ENCODE measurements at regions not wholly inside any gene's neighbourhood (a gene's known extent, or its start where the extent isn't known, plus 50 kb on each side); places are given as distances from the start of the nearest gene placed in this dataset.

DNA sequence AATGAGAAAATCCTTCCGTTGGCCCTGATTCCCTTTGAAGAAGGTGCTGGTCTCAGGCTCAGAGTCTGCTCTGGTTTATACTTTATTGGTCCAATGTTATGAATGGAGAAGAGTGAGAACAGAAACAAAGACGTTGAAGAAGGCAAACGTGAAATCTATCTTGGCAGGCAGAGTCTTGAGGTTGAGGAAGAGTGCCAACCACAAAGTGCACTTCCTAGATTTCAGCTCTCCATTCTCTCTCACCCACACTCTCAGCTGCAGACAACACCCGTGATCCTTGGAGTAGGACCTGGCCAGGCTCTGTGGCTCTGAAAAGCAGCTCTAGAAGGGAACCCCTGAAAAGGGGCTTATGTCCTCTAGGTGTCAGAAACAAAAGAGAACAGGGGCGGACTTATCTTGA is 128.9 kb upstream of the PLXNA4 start:
- Histone ChIP-seq H3K4me3 (ENCODE audit: low read length) (no peak overlapping the region), H3K79me2 (ENCODE audit: low read length) (no peaks in the 10 kb centered on the region), H4K20me1 (ENCODE audit: insufficient read depth, low read depth, low read length) (no peaks in the 10 kb centered on the region), H3K4me1 (ENCODE audit: low read length) (no peaks in the 10 kb centered on the region), H3K9me2 (replicated peaks; ENCODE audit: insufficient read depth, low read length) (no peaks in the 10 kb centered on the region), H3K27ac (ENCODE audit: low read length) (no peak overlapping the region), H3K9me3 (ENCODE audit: low read length) (no peaks in the 10 kb centered on the region), H2AFZ (ENCODE audit: low read length) (no peak overlapping the region), H3K27me3 (ENCODE audit: low read length) (no peaks in the 10 kb centered on the region), H3K4me2 (ENCODE audit: low read depth, low read length, poor library complexity, severe bottlenecking) (no peak overlapping the region), H3K9ac (ENCODE audit: low read length) (no peak overlapping the region), H3K36me3 (ENCODE audit: insufficient read depth, low read length) (no peaks in the 10 kb centered on the region)
- no peak for DNase-seq

DNA sequence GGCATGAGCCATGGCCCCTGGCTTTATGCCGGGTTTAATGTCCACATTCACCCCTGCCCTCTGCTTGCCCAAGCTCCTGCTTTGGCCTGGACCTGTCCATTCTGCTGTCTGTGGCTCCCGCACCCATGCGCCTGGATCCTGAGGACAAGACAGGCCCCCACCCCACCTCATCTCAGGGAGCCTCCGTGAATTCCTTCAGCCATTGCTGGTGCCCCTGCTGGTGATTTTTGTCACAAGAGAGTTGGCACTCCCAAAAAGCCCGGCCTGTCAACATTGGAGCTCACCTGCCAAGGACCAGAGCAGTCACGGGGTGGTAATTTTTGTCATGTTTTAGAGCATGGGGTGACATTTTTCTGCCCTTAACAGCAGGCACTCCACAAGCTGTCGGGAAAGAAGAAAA is 127.5 kb upstream of the PLXNA4 start:
- Histone ChIP-seq H2AFZ (ENCODE audit: low read length) (no peak overlapping the region), H3K4me3 (ENCODE audit: low read length) (no peak overlapping the region), H3K9me2 (replicated peaks; ENCODE audit: insufficient read depth, low read length) (no peaks in the 10 kb centered on the region), H3K79me2 (ENCODE audit: low read length) (no peaks in the 10 kb centered on the region), H3K9me3 (ENCODE audit: low read length) (no peaks in the 10 kb centered on the region), H3K4me2 (ENCODE audit: low read depth, low read length, poor library complexity, severe bottlenecking) (no peak overlapping the region), H3K9ac (ENCODE audit: low read length) (no peak overlapping the region), H3K27ac (ENCODE audit: low read length) (no peak overlapping the region), H3K36me3 (ENCODE audit: insufficient read depth, low read length) (no peaks in the 10 kb centered on the region), H4K20me1 (ENCODE audit: insufficient read depth, low read depth, low read length) (no peaks in the 10 kb centered on the region), H3K4me1 (ENCODE audit: low read length) (no peaks in the 10 kb centered on the region), H3K27me3 (ENCODE audit: low read length) (no peaks in the 10 kb centered on the region)
- DNase-seq: no peak

DNA sequence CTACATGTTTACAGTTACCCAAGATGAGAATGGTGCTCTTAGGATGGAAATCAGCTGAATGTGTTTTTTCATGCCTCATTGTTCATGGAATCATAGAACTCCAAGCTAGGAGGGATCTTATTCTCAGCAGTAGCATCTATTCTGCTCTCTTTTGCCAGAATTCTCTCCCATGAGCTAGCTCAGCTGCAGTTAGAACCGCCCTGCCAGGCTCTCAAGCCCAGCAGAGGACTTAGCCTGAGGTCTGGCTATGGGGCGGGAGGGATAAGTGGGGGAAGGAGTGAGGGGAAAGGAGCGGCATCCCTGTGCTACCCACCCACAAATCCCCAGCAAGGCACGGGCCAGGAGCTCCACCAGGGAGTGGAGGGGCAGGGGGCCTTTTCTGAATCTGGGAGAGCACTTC is 120.7 kb upstream of the PLXNA4 start:
- H3K36me3 ChIP-seq (ENCODE audit: insufficient read depth, low read length): no peaks in the 10 kb centered on the region
- no peaks in the 10 kb centered on the region for H3K9me2 ChIP-seq (replicated peaks; ENCODE audit: insufficient read depth, low read length)
- no peak for DNase-seq
- no peaks in the 10 kb centered on the region for H4K20me1 ChIP-seq (ENCODE audit: insufficient read depth, low read depth, low read length)
- no peaks in the 10 kb centered on the region for H3K9me3 ChIP-seq (ENCODE audit: low read length)
- no peak overlapping the region for H3K9ac ChIP-seq (ENCODE audit: low read length)
- no peaks in the 10 kb centered on the region for H3K4me1 ChIP-seq (ENCODE audit: low read length)
- H2AFZ ChIP-seq (ENCODE audit: low read length): no peak overlapping the region
- H3K27ac ChIP-seq (ENCODE audit: low read length): no peak overlapping the region
- H3K4me3 ChIP-seq (ENCODE audit: low read length): no peak overlapping the region
- H3K27me3 ChIP-seq (ENCODE audit: low read length): no peaks in the 10 kb centered on the region
- H3K79me2 ChIP-seq (ENCODE audit: low read length): no peaks in the 10 kb centered on the region
- H3K4me2 ChIP-seq (ENCODE audit: low read depth, low read length, poor library complexity, severe bottlenecking): no peak overlapping the region

DNA sequence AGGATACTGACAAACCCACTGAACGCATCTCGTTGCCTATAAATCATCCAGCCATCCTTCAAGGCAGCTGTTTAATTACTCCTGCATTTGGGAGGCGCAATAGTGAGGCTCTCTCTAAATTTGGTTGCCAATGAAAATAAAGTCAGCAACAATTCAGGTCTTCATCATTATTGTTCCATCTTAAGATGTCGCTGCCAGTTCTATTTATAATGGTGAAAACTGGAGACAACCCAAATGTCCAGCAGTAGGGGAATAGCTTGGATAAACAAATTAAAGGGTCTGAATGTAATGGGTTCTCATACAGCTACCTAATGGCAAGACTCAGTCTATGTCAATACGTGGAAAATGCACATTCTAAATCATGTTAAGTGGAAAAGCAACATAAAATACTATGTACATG is 120.1 kb upstream of the PLXNA4 start:
- H3K9me2 ChIP-seq (replicated peaks; ENCODE audit: insufficient read depth, low read length): no peaks in the 10 kb centered on the region
- H4K20me1 ChIP-seq (ENCODE audit: insufficient read depth, low read depth, low read length): no peaks in the 10 kb centered on the region
- H3K79me2 ChIP-seq (ENCODE audit: low read length): no peaks in the 10 kb centered on the region
- H3K9ac ChIP-seq (ENCODE audit: low read length): no peak overlapping the region
- no peak overlapping the region for H3K4me3 ChIP-seq (ENCODE audit: low read length)
- no peak for DNase-seq
- no peak overlapping the region for H2AFZ ChIP-seq (ENCODE audit: low read length)
- H3K4me2 ChIP-seq (ENCODE audit: low read depth, low read length, poor library complexity, severe bottlenecking): no peak overlapping the region
- no peaks in the 10 kb centered on the region for H3K36me3 ChIP-seq (ENCODE audit: insufficient read depth, low read length)
- H3K9me3 ChIP-seq (ENCODE audit: low read length): no peaks in the 10 kb centered on the region
- H3K27me3 ChIP-seq (ENCODE audit: low read length): no peaks in the 10 kb centered on the region
- no peak overlapping the region for H3K27ac ChIP-seq (ENCODE audit: low read length)
- H3K4me1 ChIP-seq (ENCODE audit: low read length): no peaks in the 10 kb centered on the region

DNA sequence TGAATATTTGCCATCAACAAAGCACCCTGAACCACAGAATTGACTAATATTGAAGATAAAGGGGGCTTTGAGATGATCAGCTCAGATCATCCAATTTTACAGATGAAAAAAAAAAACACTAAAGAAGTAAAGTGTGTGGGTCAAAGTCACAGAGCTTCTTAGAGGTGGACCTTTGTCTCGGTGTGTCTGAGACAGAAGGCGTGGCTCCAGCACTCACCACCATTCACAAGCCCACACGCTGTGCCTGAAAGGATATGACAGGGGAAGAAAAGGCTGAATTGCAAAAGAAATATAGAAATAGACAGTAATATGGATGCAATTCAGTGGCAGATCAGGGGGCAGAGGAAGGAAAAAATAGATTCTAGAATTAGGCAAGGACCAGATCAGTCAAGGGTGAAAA is 114.9 kb upstream of the PLXNA4 start:
- no peak overlapping the region for H3K27ac ChIP-seq (ENCODE audit: low read length)

DNA sequence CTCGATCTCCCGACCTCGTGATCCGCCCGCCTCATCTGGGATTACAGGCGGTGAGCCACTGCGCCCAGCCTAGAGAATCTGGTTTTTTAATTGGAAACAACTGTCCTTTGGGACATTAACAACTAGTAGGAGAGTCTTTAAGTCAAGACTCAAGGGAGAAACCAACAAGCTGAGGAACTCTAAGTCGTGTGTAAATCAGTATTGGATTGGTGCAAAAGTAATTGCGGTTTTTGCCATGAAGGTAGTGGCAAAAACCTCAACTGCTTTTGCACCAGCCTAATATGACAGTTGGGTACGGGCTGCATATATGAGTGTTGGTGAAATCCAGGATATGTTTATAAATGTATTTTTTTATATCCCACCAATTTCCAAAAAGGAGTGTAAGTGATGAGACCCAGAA is 113.9 kb upstream of the PLXNA4 start:
- Histone ChIP-seq H3K27ac (ENCODE audit: low read length) (no peak overlapping the region), H3K4me2 (ENCODE audit: low read depth, low read length, poor library complexity, severe bottlenecking) (no peak overlapping the region), H3K4me3 (ENCODE audit: low read length) (no peak overlapping the region), H3K9ac (ENCODE audit: low read length) (no peak overlapping the region), H3K27me3 (ENCODE audit: low read length) (no peaks in the 10 kb centered on the region), H2AFZ (ENCODE audit: low read length) (no peak overlapping the region), H3K9me3 (ENCODE audit: low read length) (no peaks in the 10 kb centered on the region), H3K79me2 (ENCODE audit: low read length) (no peaks in the 10 kb centered on the region), H3K36me3 (ENCODE audit: insufficient read depth, low read length) (no peaks in the 10 kb centered on the region), H3K9me2 (replicated peaks; ENCODE audit: insufficient read depth, low read length) (no peaks in the 10 kb centered on the region), H4K20me1 (ENCODE audit: insufficient read depth, low read depth, low read length) (no peaks in the 10 kb centered on the region), H3K4me1 (ENCODE audit: low read length) (no peaks in the 10 kb centered on the region)
- DNase-seq: no peak

More for the DNA sequence above, 114.9 kb upstream of the PLXNA4 start:
- H4K20me1 ChIP-seq (ENCODE audit: insufficient read depth, low read depth, low read length): no peaks in the 10 kb centered on the region
- H2AFZ ChIP-seq (ENCODE audit: low read length): no peak overlapping the region
- no peak overlapping the region for H3K4me2 ChIP-seq (ENCODE audit: low read depth, low read length, poor library complexity, severe bottlenecking)
- H3K36me3 ChIP-seq (ENCODE audit: insufficient read depth, low read length): no peaks in the 10 kb centered on the region
- H3K9me2 ChIP-seq (replicated peaks; ENCODE audit: insufficient read depth, low read length): no peaks in the 10 kb centered on the region
- no peaks in the 10 kb centered on the region for H3K79me2 ChIP-seq (ENCODE audit: low read length)
- DNase-seq: no peak
- H3K9me3 ChIP-seq (ENCODE audit: low read length): no peaks in the 10 kb centered on the region
- H3K4me3 ChIP-seq (ENCODE audit: low read length): no peak overlapping the region
- H3K27me3 ChIP-seq (ENCODE audit: low read length): no peaks in the 10 kb centered on the region
- H3K4me1 ChIP-seq (ENCODE audit: low read length): no peaks in the 10 kb centered on the region
- no peak overlapping the region for H3K9ac ChIP-seq (ENCODE audit: low read length)

DNA sequence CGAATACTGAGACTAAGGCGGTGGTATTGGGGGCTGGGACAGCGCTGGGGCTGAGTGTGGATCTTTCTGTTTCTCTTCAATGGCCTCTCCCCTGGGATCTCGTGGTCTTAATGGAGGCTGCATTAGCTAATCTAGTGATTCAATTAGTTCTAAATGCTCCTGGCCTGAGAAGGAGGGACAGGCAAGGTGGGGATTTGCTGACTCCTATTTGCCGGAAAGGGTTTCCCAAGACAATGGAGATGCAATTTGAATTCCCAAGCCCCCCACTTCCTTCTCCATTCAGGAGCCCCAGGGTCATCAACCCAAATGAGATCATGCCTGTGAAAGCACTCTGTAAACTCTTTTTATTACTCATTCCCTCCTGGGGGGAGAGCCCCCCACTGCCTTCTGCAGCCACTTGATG is 111.7 kb upstream of the PLXNA4 start:
- Histone ChIP-seq H4K20me1 (ENCODE audit: insufficient read depth, low read depth, low read length) (no peaks in the 10 kb centered on the region), H3K4me1 (ENCODE audit: low read length) (no peaks in the 10 kb centered on the region)

DNA sequence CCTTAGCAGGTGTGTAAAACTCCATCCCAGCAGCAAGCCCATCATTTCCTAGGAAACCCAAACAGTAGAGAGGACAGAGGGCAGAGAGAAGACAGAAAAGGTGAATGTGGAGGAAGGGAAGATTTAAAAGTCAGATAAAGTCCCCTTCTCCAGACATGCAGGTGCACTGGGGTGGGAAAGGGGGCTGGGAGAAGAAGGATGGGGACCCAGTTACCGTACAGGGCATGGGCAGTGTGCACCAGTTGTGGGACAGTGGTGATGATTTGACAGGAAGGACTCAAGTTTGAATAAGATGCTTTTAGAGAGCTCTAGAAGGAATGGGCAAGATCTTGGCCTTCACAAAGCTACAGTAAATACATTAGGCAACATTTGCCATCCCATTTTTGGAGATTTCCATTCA is 110.7 kb upstream of the PLXNA4 start:
- Histone ChIP-seq H4K20me1 (ENCODE audit: insufficient read depth, low read depth, low read length) (no peaks in the 10 kb centered on the region), H3K27ac (ENCODE audit: low read length) (no peak overlapping the region), H3K27me3 (ENCODE audit: low read length) (no peaks in the 10 kb centered on the region), H3K9ac (ENCODE audit: low read length) (no peak overlapping the region), H3K79me2 (ENCODE audit: low read length) (no peaks in the 10 kb centered on the region), H3K4me3 (ENCODE audit: low read length) (no peak overlapping the region), H2AFZ (ENCODE audit: low read length) (no peak overlapping the region), H3K9me3 (ENCODE audit: low read length) (no peaks in the 10 kb centered on the region), H3K4me1 (ENCODE audit: low read length) (no peaks in the 10 kb centered on the region), H3K4me2 (ENCODE audit: low read depth, low read length, poor library complexity, severe bottlenecking) (no peak overlapping the region), H3K36me3 (ENCODE audit: insufficient read depth, low read length) (no peaks in the 10 kb centered on the region), H3K9me2 (replicated peaks; ENCODE audit: insufficient read depth, low read length) (no peaks in the 10 kb centered on the region)
- DNase-seq: no peak

More for the DNA sequence above, 111.7 kb upstream of the PLXNA4 start:
- H3K9me2 ChIP-seq (replicated peaks; ENCODE audit: insufficient read depth, low read length): no peaks in the 10 kb centered on the region
- H3K4me2 ChIP-seq (ENCODE audit: low read depth, low read length, poor library complexity, severe bottlenecking): no peak overlapping the region
- H3K27me3 ChIP-seq (ENCODE audit: low read length): no peaks in the 10 kb centered on the region
- no peak overlapping the region for H3K9ac ChIP-seq (ENCODE audit: low read length)
- H3K36me3 ChIP-seq (ENCODE audit: insufficient read depth, low read length): no peaks in the 10 kb centered on the region
- DNase-seq: no peak
- H2AFZ ChIP-seq (ENCODE audit: low read length): no peak overlapping the region
- no peak overlapping the region for H3K27ac ChIP-seq (ENCODE audit: low read length)
- H3K4me3 ChIP-seq (ENCODE audit: low read length): no peak overlapping the region
- H3K9me3 ChIP-seq (ENCODE audit: low read length): no peaks in the 10 kb centered on the region
- H3K79me2 ChIP-seq (ENCODE audit: low read length): no peaks in the 10 kb centered on the region

DNA sequence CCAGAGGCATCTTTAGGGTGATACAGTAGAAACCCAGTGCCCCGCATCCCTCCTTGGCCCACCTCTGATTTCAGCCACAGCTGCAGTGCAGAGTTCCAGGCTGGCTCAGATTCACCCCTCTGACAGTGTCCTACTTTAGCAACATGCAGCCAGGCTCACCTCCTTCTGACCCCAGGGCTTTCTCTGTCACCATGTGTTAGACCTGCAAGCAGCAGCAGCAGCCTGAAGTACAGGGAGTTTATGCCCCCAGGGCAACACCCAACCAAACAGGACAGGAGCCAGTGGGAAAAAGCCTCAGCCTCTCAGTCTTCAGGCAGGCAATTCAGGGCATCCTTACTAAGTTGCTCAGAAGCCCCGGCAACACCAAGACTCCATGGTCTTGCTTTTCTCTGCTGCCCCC is 109.0 kb upstream of the PLXNA4 start:
- Histone ChIP-seq H3K27me3 (ENCODE audit: low read length) (no peaks in the 10 kb centered on the region), H3K4me3 (ENCODE audit: low read length) (no peak overlapping the region), H3K9ac (ENCODE audit: low read length) (no peak overlapping the region), H4K20me1 (ENCODE audit: insufficient read depth, low read depth, low read length) (no peaks in the 10 kb centered on the region), H3K4me2 (ENCODE audit: low read depth, low read length, poor library complexity, severe bottlenecking) (no peak overlapping the region), H3K27ac (ENCODE audit: low read length) (no peak overlapping the region), H3K9me3 (ENCODE audit: low read length) (no peaks in the 10 kb centered on the region), H3K9me2 (replicated peaks; ENCODE audit: insufficient read depth, low read length) (no peaks in the 10 kb centered on the region), H3K4me1 (ENCODE audit: low read length) (no peaks in the 10 kb centered on the region), H3K79me2 (ENCODE audit: low read length) (no peaks in the 10 kb centered on the region), H3K36me3 (ENCODE audit: insufficient read depth, low read length) (no peaks in the 10 kb centered on the region), H2AFZ (ENCODE audit: low read length) (no peak overlapping the region)
- DNase-seq: no peak
